ENCODE measurements at regions not wholly inside any gene's neighbourhood (a gene's known extent, or its start where the extent isn't known, plus 50 kb on each side); places are given as distances from the start of the nearest gene placed in this dataset.

DNA sequence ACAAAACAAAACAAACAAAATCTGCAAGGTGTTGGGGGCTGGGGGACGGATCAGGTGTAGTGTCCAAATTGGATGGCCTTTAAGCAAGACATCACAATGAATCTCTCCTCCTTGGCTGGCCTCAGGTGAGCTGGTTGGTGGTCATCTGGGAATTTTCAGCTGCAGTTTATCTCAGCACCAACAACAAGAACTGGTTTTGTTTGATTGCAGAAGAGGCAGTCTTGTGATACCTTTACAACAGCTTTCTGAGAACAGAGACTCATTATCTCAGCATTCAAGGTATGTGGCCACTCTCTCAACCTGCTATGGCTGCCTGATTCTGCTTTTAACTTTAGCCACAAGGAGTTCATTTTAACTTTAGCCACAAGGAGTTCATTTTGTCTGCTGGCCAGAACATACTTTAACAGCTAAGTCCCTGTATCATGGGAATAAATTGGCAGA, 1543.4 kb downstream of the EFNA5 start:
- Histone ChIP-seq H3K56ac (ENCODE audit: insufficient read length, low read depth, low read length) (no peak overlapping the region), H4K8ac (replicated peaks; ENCODE audit: insufficient read length, low read depth, low read length) (no peak overlapping the region), H3K27ac (ENCODE audit: insufficient read length, low read depth, low read length) (no peak overlapping the region), H3K4me2 (ENCODE audit: insufficient read depth, insufficient read length, low read length) (no peak overlapping the region), H2BK120ac (ENCODE audit: low read depth, low read length, poor library complexity, severe bottlenecking) (no peak overlapping the region), H3K14ac (ENCODE audit: insufficient read depth, low read length) (no peak overlapping the region), H2AFZ (ENCODE audit: low read length) (no peak overlapping the region), H3K4me1 (ENCODE audit: insufficient read depth, low read length) (no peaks in the 10 kb centered on the region; the same call in 1 of the 2 replicates), H3K79me2 (ENCODE audit: insufficient read depth, low read length) (no peaks in the 10 kb centered on the region), H2BK12ac (ENCODE audit: insufficient read length, low read depth, low read length) (no peak overlapping the region), H3K23me2 (ENCODE audit: insufficient read length, low read depth, low read length, poor library complexity, severe bottlenecking) (no peaks in the 10 kb centered on the region), H3K79me1 (ENCODE audit: insufficient read depth, low read depth, low read length, poor library complexity, severe bottlenecking) (no peaks in the 10 kb centered on the region), H3K23ac (ENCODE audit: insufficient read length, low read depth, low read length) (no peak overlapping the region), H3K18ac (ENCODE audit: insufficient read length, low read depth, low read length) (no peak overlapping the region), H2BK15ac (ENCODE audit: low read depth, low read length) (no peak overlapping the region), H4K91ac (ENCODE audit: insufficient read length, low read depth, low read length) (no peak overlapping the region), H3K4ac (ENCODE audit: low read depth, low read length) (no peak overlapping the region), H4K20me1 (ENCODE audit: control insufficient read depth, insufficient read depth, insufficient read length) (no peaks in the 10 kb centered on the region), H2AK5ac (ENCODE audit: insufficient read length, low read length) (no peak overlapping the region), H3K9me3 (ENCODE audit: control insufficient read depth, low read depth, low read length) (no peaks in the 10 kb centered on the region), H4K5ac (ENCODE audit: insufficient read length, low read depth, low read length) (no peak overlapping the region), H2BK20ac (ENCODE audit: low read depth, low read length, poor library complexity, severe bottlenecking) (no peak overlapping the region), H2BK5ac (ENCODE audit: insufficient read length, low read length) (no peak overlapping the region), H3K9ac (ENCODE audit: extremely low read depth, insufficient read length, low read length) (no peak overlapping the region), H3T11ph (ENCODE audit: low read length) (no peak overlapping the region), H3K27me3 (ENCODE audit: insufficient read depth, low read length) (no peaks in the 10 kb centered on the region)
- Mint-ChIP-seq H3K27me3 (ENCODE audit: low read depth) (no peaks in the 10 kb centered on the region), H3K4me3 (no peak overlapping the region), H3K36me3 (ENCODE audit: insufficient read depth in 1 of 3, low read depth in 3 of 3) (no peaks in the 10 kb centered on the region), H3K9me3 (no peaks in the 10 kb centered on the region), H3K27ac (peak overlapping the region in 1 of 3 experiments; percentile 61; a peak in 2 of 7 replicates), H3K4me1 (peaks cover 13 to 14% of the 10 kb centered on the region in 2 experiments)
- no CpG with 5 or more reads among the region's 1 CpG for WGBS (ENCODE audit: extremely low coverage, insufficient read length, low lambda C conversion rate)
- no peak for DNase-seq
- TF ChIP-seq, protein P1, sequence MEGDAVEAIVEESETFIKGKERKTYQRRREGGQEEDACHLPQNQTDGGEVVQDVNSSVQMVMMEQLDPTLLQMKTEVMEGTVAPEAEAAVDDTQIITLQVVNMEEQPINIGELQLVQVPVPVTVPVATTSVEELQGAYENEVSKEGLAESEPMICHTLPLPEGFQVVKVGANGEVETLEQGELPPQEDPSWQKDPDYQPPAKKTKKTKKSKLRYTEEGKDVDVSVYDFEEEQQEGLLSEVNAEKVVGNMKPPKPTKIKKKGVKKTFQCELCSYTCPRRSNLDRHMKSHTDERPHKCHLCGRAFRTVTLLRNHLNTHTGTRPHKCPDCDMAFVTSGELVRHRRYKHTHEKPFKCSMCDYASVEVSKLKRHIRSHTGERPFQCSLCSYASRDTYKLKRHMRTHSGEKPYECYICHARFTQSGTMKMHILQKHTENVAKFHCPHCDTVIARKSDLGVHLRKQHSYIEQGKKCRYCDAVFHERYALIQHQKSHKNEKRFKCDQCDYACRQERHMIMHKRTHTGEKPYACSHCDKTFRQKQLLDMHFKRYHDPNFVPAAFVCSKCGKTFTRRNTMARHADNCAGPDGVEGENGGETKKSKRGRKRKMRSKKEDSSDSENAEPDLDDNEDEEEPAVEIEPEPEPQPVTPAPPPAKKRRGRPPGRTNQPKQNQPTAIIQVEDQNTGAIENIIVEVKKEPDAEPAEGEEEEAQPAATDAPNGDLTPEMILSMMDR (conservative IDR thresholded peaks at IDR 0.05): no peak; the same call in 2 of the 3 replicates
